Stimulated activated CD8-positive, alpha-beta memory T cell treated with anti-CD3 and anti-CD28 coated beads, Interleukin-2, amount 100 ng/mL, for 1 hour (primary cell): ENCODE measurements at regions not wholly inside any gene's neighbourhood (a gene's known extent, or its start where the extent isn't known, plus 50 kb on each side); places are given as distances from the start of the nearest gene placed in this dataset.

ENCODE experiments used
- DNase-seq, 2 donors: peaks; one replicate each; pipeline ENCODE4 v3.0.0-alpha.2; 2020; ENCODE audit warnings: low read depth in 2 of 2

DNA sequence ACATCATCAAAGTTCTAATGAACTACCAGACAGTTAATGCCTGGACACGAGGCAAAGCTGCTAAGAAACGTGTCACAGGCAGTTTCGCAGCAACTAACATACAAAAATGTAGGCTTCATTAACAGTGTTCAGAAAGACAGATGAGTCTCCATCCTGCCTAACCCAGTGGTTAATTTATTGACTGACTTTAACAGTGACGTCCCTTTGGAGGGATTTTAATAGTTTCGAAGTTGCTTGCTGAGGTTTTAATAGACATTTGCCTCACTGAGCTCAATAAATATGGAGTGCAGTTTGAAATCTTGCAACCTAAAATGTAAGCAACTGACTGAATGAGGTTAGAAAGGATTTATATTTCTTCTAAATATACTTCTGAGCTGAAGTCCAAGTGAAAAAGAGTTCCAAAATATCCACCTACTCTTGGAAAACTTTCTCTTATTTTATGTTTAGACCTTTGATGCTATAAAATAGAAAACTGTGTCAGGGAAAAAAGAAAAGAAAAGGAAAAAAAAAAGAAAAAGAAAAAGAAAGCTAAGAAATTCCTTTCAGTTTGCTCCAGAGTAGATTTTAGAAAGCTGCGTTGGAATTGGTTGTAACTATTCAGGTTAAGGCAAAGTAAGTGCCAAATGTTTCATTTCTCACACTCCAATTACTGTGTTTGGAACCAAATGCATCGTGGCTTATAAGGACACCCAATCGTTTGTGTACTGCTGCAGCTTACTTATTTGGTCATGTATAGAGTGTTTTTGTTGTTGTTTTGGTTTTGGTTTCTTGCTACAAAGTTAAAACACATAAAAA lies 2016.6 kb downstream of the MAT2B start:
- no peak for DNase-seq

DNA sequence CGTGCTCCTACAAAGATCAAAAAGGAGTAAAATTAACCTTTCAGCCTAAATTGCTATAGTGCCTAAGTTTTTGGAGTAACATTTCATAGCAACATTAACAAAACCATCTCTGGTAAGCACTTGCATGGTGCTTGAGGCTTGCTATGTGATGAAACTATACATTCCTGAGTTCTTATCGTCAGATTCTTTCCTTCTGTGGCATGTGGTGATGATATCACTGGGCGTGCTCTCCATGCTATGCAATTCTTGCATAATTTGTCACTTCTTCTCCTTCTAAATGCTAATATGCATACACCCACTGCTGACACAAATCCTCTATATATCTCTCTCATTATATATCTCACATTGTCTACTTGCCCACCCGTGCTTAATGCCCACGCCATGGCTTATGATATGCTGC lies 2019.9 kb downstream of the MAT2B start:
- DNase-seq = no peak

DNA sequence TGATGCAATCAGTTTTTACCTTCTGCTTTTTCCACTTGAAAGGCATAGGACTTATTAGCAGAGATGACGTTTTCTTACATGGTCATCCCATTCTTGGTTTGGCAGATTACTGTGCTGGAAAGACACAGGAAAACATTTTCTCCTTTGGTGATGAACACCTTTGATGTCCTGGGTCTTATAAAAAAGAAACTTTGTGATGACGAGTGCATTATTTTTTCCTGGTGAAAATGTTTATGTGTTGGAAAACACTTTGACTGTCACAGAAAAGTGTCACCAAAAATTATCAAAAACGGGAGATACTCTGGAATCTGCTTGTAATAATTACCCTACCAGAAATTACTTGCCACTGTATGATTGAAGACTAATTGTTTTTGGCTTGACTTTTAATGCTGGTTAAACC lies 2020.9 kb downstream of the MAT2B start:
- no peak for DNase-seq

DNA sequence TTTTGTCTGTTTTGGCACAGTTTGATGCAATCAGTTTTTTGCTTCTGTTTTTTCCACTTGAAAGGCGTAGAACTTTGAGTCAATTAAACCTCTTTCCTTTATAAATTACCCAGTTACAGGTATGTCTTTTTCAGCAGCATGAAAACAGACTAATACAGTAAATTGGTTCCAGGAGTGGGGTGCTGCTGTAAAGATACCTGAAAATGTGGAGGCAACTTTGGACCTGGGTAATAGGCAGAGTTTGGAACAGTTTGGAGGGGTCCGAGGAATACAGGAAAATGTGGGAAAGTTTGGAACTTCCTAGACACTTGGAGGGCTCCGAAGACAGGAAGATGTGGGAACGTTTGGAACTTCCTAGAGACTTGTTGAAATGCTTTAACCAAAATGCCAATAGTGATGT lies 2022.2 kb downstream of the MAT2B start:
- no peak for DNase-seq

DNA sequence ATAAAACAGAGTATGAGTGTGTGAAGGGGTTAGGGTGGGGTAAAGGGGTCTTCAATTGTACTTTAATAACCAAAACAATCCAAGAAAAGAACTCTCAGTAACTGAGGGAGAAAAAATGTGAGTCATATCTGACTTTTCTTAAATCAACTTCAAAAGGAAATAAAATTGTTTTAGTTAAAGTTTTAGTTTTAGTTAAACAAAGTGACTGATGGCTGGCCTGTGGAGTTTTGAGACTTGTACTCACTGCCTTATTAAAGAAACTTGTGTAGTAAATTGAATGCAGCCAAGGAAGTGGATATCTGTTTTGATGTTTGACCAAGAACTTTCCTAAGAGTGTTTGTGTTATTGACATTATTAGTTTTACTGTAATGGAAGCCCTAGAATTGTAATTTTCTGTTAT lies 2032.6 kb downstream of the MAT2B start:
- DNase-seq = no peak

DNA sequence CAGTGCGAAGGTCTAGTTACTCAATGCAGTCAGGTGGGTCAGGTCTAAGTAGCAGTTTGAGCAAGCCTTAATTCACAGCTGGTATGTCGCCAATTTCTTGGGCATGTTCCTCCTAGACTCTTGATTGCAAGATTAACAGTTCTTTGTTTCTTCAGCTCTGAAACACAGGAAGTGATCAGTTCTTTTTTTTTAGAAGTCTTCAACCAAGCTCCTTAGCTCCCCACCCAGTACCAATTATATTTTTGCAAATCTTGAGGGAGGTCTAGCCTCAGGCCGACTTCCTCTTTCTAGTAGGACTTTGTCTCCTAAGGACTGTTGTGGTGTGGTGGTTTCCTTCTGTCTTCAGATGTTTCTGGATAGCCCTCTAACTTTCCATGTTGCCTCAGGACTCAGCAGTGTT lies 2054.2 kb downstream of the MAT2B start:
- no peak for DNase-seq

DNA sequence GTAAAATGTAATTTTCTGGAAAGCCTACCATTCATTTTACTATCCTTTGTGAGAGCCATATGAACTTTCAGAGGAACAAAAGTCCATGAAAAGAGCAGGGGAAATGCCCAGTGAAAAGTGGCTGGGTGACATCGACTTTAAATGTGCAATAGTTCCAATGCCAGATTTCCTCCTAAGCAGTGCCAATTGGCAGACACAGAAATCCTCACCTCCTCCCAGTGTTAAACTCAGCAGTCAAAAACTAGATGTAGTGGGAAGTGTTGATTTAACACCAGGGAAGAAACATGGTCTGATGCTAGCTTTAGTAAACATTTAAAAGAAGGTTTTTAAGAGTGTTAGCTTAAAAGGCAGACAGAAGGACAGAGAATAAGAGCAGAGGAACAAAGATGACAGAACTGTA lies 2055.2 kb downstream of the MAT2B start:
- no peak for DNase-seq

DNA sequence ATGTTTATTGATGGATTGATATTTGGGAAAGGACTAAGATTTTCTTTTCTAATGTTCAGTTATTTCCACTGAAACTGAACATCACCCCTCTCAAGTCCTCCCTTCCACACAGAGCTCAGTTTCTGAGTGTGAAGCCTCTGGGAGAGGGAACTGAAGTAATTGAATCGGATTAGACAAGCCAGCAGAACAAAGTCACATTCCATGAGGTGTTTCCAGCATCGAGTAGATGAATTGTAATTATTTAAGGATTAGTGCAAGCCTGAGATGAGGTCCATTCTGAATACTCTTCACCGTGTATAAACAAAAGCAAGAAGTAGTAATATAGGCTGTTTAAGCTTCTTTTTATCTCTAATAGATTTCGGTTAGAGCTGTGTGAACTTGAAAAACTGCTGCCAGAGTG lies 2060.5 kb downstream of the MAT2B start:
- no peak for DNase-seq

DNA sequence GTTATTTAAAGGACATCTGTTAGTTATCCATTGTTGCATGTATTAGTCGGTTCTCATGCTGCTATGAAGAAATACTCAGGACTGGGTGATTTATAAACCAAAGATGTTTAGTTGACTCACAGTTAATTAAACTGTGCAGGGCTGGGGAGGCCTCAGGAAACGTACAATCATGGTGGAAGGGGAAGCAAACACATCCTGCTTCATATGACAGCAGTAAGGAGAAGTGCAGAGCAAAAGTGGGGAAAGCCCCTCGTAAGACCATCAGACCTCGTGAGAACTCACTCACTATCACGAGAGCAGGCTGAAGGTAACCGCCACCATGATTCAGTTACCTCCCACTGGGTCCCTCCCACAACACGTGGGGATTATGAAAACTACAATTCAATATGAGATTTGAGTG lies 2064.1 kb downstream of the MAT2B start:
- no peak for DNase-seq

DNA sequence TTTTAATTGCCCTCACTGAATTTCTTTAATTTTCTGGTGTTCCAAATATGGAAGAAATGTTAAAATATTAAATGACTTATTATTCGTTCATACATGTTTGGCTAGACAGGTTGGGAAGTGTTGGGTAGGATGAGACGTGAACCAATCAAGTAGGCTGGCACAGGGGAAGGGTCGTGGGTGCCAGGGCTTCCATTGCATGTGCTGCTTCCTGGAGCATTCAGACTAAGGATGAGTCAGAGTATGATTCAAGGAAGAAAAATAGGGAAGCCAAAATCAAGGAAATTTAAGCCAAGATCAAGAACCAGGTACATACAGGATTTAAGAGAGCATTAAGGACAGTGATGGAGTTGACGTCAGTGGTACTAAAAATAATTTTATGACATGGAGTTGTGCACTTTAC lies 2068.0 kb downstream of the MAT2B start:
- DNase-seq = no peak

DNA sequence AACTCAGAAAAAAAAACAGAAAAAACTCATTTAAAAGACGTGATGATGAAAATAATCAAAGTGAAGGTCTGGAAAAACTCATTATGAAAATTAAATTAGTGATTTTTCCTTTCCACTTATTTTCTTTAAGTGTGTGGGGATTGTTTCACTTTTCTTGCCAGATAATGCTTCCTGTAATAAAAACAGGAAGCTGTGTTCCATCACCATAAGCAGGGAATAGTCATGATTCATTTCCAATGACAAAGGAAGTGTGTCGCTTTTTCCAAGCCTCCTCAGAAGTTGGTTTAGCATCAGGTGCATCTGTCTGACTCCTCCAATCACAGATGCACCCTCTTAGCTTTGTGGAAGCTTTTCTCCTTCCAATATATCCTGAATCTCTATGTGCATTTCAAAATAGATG lies 2068.7 kb downstream of the MAT2B start:
- no peak for DNase-seq

DNA sequence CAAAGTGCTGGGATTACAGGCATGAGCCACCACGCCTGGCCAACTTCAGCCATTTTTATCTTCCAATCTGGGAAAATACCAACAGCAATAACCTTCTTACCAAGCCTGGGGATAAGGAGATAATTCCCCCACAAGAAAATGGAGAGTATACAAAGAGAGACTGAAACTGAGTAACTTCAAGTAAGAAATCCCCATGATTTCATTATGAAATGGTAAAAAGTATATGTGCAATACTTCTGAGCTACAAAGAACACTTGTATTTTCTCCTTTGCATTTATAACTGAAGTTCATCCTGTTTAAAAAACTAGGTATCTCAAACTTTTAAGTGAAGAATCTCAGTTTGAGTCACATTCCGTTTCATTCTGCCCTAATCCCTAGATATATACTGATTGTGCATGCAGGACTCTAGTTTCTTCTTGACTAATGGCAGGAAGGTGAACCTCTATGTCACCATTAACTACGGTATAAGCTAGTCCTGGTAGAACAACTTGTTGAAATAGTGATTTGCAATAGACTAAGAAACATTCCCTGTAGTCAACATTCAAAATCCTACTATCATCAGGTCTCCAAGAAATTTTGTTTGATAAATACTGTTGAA lies 2071.4 kb downstream of the MAT2B start:
- no peak for DNase-seq

DNA sequence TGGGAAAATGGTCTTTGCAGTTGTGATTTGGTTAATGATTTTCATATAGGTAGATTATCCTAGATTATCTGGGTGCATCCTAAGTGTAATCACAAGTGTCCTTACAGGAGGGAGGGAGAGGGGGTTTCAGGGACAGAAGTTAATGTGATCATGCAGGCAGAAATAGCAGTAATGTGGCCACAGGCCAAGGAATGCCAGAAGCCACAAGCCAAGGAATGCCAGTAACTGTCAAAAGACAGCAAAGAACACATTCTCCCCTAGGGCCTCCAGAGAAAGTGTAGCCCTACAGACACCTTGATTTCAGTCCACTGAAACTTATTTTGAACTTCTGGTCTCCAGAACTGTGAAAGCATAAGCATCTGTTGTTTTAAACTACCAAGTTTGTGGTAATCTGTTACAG lies 2074.5 kb downstream of the MAT2B start:
- no peak for DNase-seq

DNA sequence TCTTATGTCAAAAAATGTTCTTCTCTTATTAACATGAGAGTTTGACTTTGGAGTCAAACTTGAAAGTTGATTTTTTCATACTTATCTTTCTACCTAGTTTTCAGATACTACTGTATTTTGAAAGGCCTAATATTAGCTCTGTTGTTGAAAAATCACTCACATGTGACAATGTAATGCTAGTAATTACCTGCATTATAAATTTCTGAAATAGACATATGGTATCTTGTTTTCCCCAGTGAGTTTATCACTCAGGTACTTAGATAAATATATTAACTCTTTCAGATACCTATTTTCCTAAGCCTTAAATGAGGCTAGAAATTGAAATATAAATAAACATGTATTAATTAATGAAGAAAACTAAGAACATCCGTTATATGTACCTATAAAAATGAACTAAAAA lies 2089.3 kb downstream of the MAT2B start:
- no peak for DNase-seq

DNA sequence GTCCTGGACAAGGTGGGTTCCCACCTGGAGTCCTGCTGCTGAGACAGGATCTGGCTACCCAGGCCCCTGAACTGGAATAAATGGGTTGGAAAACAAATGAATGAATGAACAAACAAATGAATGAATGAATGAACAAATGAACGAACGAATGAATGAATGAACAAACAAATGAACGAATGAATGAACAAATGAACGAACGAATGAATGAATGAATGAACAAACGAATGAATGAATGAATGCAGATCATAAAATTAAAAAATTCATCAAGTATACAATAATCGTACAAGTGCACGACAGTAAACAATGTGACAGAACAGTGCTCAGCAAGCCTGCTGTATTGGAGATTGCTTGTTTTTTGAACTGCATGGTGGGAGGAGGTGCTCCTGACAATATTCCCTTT lies 2097.1 kb downstream of the MAT2B start:
- no peak for DNase-seq

DNA sequence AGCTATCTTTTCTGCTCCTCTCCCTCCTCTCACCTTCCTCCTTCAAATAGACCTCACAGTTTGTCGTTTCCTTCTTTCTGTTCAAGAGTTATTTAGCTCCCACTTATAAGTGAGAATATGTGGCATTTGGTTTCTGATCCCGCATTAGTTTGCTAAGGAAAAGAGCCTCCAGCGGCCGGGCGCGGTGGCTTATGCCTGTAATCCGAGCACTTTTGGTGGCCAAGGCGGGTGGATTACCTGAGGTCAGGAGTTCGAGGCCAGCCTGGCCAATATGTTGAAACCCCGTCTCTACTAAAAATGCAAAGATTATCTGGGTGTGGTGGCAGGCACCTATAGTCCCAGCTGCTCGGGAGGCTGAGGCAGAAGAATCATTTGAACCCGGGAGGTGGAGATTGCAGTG lies 2101.6 kb downstream of the MAT2B start:
- DNase-seq = no peak

DNA sequence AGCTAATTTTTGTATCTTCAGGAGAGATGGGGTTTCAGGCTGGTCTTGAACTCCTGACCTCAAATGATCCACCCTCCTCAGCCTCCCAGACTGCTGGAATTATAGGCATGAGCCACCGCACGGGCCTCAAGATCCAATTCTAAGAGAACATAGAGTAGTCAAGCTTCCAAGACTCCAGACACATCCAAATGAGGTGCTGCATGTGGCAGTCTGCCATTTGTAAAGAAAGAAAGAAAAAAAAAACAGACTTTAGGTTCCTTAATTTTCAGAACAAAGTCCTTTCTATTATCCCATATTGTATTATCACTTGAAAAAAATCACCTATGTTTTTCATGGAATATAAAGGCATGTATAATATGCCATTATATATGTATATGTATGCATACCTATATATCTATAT lies 2104.5 kb downstream of the MAT2B start:
- DNase-seq = no peak

DNA sequence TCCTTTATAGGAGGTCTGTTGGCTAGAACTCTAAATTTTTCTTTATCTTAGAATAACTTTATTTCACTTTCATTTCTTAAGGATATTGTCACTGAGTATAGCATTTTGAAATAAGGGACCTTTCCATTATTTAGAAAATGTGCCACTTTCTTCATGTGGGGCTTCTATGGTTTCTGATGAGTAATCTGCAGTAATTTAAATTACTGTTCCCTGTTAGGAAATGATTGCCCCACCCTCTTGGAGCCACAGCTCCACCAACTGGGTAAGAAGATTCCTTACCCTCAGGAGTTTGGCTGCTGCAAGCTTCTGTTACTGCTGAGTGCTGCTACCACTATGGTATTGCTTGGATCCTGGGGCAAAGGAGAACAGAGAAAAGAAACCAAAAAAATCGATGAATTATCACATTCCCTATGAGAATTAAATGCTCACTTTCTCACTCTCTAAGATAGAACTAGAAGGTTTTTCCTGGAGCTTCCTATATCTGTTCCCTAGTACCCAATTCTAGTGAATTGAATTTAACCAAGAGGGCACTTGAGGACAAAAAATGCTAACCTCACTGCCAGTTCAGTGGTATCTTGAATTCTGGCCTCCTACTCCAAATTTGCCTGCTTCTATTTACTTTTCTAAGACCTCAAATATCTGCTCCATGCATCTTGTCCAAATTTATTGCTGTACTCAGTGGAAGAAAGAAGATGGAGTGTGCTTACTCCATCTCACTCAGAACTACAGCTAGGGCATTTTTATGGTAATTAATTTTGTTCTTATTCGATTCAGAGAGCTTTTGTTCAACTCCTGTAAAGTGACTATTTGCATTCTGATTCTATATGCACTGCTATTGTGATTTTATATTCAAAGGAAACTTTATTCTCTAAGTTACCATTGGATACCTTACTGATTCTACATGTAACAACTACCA lies 2111.3 kb downstream of the MAT2B start:
- DNase-seq = no peak

DNA sequence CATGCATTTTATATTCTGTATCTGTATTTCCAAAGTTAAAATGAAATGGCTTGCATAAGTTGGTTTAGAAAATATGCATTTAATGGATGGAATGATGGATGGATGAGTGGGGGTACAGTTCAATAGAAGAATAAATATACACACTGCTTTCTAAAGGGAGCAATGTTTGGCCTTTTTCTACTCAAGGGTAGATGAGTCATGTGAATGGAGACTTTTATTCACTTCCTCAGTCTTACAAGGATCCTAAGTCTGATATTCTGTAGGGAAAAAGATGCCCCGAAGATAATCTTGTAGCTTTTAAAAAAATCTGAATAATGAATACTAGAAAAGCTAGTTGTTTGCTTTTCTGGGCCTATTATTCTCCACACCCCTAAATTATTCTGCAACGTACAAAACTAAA lies 2112.1 kb downstream of the MAT2B start:
- no peak for DNase-seq

DNA sequence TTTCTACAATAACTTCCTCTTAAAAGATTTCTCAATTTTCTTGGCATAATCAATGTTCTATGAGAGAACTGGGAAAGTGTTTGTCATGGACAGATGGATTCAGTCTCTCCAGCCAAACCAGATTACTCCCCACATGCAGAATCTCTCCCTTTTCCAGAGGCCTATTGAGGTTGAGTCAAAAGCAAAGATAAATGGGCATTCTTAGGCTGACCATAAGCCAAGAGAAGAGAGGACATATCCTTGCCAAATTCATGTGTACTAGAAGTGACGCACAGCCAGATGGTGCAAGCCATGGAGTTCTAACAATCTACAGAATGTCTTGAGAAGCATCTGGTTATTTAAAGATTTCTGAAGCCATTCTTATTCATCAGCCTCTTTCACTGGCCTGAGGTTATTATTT lies 2115.0 kb downstream of the MAT2B start:
- no peak for DNase-seq

DNA sequence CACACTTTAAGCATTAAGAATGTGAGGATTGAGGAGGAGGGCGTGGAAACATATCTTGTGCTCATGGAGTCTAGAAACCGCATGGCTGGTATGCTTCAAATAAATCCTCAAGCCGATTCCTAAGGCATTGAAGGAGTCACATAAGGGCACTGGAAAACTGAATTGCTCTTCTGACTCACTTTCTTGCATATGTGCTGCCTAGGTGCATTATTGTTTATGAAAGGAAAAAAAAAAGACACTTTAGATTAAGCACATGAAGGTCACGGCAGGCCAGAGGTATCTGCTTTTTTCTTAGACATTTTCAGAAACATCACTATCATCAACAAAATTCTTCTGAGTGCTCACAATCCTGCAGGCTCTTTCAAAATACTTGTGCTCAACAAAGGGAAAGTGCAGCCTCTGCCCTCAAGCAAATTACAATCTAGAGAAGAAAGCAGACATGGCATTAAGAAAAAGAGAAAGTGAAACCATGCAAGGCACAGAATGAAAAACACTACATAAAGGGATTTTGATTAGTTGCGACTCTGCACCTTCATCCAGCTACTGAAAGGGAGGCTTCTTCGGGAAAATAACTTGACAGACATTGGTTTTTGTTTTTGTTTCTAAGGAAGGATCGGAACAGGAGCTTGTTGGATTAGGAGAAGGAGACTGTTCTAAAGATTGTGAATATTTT lies 2117.6 kb downstream of the MAT2B start:
- DNase-seq = no peak
